Nucleus accumbens (tissue), 56 donors: ENCODE measurements at regions not wholly inside any gene's neighbourhood (a gene's known extent, or its start where the extent isn't known, plus 50 kb on each side); places are given as distances from the start of the nearest gene placed in this dataset.
A peak's percentile ranks its signal among the peaks of the same experiment; 100 is the strongest.
"Not testable (repeated sequence)": the region's sequence is repeated elsewhere in the genome, so short reads cannot be mapped to it uniquely, and the experiment has no call there.

ENCODE experiments used
- DNase-seq, 56 donors: peaks; one replicate each; lab custom pipeline; 2025; lab: John Stamatoyannopoulos, UW

DNA sequence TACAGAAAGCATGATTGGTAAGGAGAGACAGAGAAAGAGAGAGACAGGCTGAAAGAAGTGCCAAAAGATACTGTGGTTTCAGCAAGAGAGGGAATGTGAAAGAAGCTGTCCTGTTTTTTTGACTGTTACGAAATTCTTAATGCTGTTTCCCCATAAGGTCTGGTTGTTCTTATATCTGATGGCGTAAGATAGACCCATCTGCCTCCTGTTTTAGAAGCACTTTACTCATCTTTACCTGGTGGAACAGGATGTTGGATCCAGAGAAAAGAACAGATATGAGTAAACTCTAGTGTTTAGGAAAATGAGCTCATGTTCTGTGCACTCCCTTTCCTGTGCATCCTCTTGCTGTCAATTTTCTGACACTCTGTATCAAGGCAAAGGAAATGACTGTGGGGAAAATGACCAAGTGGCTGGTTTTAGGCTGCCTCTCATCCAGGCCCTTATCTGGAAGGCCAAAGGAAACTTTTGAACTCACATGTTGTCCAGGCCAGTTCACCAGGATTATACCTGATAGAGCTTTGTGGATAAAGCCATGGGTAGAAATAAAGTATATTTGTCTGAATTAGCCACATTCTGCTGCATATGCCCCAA is 311.7 kb upstream of the HTR2C start:
- DNase-seq = no peak

- peak in 1 of 56 donors; percentile 0 for DNase-seq
Measured at GRCh38 chrX:114270371-114270770, 313.5 kb upstream of the HTR2C start.

GRCh38 chrX:114268643-114269042 is 315.2 kb upstream of the HTR2C start:
- no peak for DNase-seq

GRCh38 chrX:114267142-114267541 is 316.7 kb upstream of the HTR2C start:
- no peak for DNase-seq

DNA sequence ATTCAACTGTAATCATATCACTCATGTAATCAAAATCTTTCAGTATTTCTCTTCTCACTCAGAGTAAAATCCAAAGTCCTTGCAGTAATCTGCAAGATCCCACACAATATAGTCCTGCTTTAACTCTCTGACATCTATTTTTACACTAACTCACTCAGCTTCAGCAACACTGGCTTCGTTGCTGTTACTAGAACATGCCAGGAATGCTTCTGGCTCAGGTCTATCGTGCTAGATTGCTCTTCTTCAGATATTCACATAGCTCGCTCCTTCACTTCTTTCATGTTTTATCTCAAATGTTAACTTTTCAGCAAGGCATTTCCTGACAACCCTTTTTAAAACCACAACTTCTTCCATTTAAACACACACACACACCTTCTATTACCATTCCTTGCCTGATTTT is 331.7 kb upstream of the HTR2C start:
- no peak for DNase-seq

GRCh38 chrX:114251575-114251974 is 332.3 kb upstream of the HTR2C start:
- no peak for DNase-seq

DNA sequence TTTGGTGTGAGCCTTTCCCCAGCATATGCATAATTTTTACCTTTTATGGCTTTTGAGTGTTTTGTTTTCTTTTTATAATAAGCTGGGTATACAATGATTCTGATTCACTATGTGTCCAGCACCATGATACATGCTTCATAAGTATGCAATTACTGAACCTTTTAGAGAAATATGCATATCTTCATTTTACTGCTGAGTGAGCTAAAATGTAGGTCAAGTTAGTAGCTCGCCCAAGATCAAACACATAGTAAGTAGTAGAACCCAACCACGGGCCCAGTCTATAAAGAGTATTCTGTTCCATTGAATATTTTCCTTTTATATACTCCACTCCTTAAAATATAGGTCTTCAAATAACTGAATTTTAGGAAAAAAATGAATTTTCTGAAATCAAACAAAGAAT is 362.4 kb upstream of the HTR2C start:
- no peak for DNase-seq

DNA sequence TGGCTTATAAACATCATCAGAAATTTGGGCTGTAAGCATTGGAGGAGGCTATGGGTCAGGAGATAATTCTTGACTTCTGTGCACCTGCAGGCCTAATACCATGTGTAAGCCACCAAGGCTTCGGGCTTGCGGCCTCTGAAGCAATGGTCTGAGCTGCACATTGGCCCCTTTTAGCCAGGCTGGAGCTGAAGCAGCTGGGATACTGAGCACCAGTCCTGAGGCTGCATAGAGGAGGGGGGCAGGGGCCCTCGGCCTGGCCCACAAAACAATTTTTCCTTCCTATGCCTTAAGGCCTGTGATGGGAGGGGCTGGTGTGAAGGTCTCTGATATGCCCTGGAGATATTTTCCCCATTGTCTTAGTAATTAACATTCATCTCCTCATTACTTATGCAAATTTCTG is 373.0 kb upstream of the HTR2C start:
- DNase-seq = no peak

- no peak for DNase-seq
Measured at GRCh38 chrX:114201622-114202021, 382.3 kb upstream of the HTR2C start.

DNA sequence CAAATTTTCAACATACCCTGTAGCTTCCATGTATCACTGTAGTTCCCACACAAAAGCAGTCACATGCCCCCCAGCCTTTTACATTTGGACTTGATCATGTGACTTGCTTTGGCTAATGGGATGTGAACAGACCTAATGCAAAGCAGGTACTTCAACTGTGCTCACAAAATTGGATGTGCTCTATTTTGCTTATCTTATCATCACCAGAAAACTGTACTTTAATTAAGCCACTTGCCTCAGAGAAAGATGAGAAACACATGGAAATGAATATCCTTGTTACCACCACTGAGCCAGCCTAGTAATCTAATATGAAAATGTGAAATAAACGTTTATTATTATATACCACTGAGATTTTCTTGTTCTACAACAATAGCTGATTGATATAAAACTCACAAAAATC is 402.7 kb upstream of the HTR2C start:
- DNase-seq = no peak

DNA sequence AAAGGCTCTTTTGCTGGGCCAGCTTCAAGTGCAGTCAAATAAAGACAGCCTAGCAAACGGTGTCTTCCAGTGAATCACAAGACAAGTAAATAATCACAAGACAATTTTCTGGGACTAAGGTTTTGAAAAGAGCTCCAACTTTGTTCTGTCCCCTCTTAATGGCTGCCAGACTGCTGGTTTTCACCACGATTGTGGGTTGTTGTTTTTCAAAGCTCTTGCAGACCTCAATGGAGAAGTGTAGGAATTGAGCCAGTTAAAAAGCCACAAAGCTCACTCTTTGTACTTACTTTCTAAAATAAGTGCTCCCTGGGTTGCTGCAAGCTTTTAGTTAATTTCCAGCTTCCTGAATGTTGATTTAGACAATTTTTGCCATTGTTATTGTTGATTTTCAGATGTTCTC is 405.8 kb upstream of the HTR2C start:
- no peak for DNase-seq

DNA sequence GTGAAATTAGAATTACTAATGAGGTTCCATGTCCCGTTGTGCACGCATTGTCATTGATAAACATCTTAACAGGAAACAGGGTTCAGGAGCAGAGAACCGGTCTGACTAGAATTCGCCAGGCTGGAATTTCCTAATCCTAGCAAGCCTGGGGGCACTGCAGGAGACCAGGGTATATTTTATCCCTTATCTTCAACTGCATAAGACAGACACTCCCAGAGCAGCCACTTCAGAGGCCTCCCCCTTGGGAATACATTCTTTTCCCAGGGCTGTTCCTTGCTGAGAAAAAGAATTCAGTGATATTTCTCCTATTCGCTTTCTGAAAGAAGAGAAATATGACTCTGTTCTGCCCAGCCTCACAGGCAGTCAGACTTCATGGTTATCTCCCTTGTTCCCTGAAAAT is 416.6 kb upstream of the HTR2C start:
- DNase-seq = not testable (repeated sequence)

DNA sequence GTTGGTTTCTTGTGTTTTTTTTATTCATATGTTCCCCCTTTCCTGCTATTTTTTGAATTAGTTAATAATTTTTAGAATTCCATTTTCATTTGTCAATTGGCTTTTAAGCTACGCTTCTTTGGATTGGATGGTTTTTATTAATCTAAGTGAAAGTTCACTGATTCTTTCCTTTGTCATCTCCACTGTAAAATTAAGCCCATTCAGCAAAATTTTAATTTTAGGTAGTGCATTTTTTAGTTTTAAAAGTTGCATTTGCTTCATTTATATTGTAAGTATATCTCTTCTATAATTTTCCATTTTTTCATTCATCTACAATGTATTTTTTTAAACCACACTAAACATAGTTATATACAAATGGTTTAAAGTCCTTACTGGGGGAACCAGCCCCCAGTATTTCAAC is 417.3 kb upstream of the HTR2C start:
- DNase-seq = no peak

DNA sequence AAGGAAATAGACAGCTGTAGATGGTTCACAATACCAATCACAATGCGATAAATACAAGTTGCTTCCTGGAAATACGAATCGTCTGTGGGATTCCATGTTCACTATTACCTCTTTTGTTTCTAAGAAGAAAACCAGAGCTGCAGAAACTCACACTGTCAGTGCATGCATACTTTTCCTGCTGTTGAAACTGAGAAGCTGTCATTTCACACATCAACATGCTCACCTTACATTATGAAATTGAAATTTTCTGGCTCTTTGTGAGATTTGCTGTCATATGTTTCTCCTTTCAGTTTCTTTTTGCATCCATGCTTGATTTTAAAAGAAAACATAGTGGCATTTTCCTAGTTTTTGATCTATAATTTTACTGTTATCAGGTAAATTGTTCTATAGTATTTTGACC is 418.3 kb upstream of the HTR2C start:
- DNase-seq = no peak

DNA sequence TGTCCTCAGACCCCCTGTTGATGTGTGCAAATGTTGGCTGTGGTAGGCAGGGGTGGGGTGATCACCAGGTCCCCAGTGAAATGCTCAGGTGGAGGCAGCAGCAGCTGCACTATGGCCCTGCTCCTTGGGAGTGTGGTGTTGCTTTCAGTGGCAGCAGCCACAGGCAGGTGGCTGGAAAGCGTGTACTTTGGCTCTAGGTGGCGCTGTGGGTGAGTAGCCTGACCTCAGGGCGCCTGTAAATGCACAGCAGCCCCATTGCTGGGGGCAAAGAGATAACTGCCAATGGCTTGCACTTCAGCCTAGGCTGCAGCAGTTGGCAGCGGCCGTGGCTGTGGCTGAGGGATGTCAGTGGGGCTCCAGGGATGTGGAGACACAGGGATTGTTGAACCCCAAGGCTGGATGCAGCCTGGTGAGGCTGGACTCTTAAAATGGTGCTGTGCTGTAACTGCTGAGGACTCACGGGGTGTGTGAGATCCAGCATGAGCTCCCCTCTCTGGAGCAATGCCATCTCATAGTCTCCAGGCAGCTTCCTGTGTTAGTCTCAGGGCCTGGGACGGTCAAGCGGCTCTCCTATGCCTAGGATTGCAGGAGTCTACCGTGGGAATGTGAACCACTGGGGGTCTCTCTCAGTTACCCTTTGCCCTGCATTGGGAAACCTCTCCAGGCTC is 421.7 kb upstream of the HTR2C start:
- no peak for DNase-seq

- no peak for DNase-seq
Measured at GRCh38 chrX:114152801-114153200, 431.1 kb upstream of the HTR2C start.

GRCh38 chrX:114152130-114152529 is 431.8 kb upstream of the HTR2C start:
- DNase-seq = no peak

DNA sequence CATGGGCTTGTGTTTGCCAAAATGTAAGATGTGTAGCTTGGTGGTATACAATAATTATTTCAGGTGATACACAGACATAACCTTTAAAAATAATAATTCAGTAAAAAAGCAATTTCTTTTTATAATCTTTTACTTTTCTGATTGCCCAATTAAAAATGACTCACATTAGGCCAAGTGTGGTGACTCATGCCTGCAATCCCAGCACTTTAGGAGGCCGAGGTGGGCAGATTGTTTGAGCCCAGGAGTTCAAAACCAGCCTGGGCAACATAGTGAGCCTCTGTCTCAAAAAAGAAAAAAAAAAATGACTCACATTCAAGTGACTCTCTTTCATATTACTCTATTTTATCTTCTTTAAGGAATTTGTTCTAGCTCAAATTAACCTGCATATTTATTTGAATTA is 449.4 kb upstream of the HTR2C start:
- DNase-seq = no peak

- DNase-seq = no peak
Measured at GRCh38 chrX:114127411-114128025, 456.4 kb upstream of the HTR2C start.

DNA sequence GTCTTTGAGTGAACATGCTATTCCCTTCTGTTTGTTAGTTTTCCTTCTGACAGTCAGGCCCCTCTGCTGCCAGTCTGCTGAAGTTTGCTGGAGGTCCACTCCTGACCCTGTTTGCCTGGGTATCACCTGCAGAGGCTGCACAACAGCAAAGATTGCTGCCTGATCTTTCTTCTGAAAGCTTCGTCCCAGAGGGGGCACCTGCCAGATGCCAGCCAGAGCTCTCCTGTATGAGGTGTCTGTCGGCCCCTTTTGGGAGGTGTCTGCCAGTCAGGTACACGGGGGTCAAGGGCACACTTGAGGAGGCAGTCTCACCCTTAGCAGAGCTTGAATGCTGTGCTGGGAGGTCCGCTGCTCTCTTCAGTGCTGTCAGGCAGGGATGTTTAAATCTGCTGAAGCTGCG is 456.9 kb upstream of the HTR2C start:
- DNase-seq = no peak

GRCh38 chrX:114101081-114101480 is 482.8 kb upstream of the HTR2C start:
- DNase-seq = no peak

GRCh38 chrX:114097866-114098265 is 486.0 kb upstream of the HTR2C start:
- no peak for DNase-seq
